ENCODE measurements at regions not wholly inside any gene's neighbourhood (a gene's known extent, or its start where the extent isn't known, plus 50 kb on each side); places are given as distances from the start of the nearest gene placed in this dataset.

DNA sequence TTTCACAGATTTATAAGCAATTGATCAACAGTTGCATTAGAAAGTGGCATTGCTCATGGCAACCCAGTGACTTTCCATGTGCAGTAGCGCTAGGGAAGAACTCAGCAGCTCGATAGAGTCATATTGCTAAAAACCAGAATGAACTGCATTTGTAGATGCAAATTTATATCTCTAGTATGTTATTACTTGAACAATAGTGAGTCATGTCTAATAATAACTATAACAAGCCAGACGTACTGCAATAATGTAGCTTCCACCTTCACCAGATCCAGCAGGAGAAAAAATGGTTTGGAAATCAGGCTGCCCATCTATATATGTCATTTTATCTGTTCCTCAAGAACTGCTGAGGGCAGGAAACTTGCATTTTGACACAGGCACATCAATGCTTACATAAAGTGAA, 66.5 kb upstream of the FIGN start:
- no peak for DNase-seq

DNA sequence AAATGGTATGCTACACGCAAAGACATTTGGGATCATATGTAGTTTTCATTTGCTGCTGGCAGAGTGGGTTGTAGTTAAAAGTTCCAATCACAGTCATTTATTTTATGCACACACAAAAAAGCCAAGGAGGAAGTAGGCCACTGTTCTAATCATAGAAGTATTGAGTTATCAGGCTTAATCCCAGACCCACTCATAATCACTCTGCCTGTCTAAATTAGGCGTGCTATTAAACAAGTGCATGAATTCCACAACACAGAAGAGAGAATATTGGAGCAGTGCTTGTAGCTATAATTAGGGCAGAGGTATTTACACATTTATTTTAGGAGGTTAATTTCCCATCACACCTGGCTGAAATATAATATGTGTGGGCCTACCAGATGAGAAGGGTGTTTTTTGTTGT, 65.7 kb upstream of the FIGN start:
- no peak for DNase-seq

DNA sequence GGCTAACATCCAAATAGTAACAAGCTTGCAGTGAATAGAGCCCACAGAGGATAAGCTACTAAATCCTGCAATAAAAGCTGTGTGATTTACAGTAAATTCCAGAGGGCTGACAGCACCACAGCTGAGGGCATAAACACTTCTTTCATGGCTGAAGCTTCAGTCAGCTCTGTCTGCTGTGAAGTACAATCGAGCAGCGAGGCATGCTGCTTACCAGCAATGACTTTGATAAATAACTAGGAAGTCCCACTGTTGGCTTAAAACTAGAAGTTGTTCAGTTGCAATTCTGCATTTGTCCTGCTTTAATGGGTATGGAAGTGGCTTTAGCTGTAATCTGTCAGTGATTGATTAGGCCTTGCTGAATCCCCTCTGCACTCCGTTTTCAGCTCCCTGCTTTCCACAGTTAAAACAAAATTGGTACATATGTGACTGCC, 65.2 kb upstream of the FIGN start:
- DNase-seq, result peak; percentile 25

DNA sequence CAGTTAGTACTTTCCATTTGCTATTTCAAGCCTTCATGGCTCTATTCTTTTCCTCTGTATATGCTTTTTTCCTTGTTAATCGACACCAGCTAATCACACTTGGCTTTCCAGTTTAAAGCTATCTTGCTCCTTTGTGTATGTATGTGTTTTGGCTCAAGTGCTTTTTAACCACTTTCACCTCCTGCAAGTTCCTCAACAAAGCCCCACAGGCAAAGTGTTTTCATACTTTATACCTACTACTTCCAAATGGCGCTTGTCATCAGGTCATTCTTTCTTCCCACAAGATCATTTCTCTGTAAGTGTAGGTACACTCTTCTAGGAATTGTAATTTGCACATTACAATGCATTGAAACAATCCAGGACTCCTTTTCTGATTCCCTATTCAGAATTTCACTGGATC, 64.0 kb upstream of the FIGN start:
- DNase-seq, result no peak

DNA sequence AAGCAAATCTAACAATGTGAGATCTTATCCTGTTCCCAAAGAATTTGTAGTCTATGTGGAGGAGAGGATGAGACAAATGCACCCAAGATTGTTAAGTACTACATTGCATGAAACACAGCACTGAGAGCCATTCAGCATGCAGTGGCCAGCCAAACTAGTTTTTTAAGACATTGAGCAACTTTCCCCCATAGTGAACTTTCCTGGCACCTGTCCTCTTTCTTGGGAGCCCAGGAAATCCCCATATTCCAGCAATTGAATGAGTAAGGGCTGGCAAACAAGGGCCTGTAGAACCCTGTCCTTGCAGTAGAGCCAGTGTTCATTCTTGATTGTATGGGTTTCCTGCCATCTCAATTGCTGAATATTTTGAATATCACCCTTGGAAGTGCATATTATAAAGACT, 58.8 kb upstream of the FIGN start:
- no peak for DNase-seq
